ENCODE measurements at regions not wholly inside any gene's neighbourhood (a gene's known extent, or its start where the extent isn't known, plus 50 kb on each side); places are given as distances from the start of the nearest gene placed in this dataset.

DNA sequence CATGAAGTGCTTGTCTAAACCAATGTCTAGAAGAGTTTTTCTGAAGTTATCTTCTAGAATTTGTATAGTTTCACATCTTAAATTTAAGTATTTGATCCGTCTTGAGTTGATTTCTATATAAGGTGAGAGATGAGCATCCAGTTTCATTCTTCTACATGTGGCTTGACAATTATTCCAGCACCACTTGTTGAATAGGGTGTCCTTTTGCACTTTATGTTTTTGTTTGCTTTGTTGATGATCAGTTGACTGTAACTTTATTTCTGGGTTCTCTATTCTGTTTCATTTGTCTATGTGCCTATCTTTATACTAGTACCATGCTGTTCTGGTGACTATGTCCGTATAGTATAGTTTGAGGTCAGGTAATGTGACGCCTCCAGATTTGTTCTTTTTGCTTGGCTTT, 426.6 kb upstream of the CHRM2 start:
- TF ChIP-seq, protein P1, sequence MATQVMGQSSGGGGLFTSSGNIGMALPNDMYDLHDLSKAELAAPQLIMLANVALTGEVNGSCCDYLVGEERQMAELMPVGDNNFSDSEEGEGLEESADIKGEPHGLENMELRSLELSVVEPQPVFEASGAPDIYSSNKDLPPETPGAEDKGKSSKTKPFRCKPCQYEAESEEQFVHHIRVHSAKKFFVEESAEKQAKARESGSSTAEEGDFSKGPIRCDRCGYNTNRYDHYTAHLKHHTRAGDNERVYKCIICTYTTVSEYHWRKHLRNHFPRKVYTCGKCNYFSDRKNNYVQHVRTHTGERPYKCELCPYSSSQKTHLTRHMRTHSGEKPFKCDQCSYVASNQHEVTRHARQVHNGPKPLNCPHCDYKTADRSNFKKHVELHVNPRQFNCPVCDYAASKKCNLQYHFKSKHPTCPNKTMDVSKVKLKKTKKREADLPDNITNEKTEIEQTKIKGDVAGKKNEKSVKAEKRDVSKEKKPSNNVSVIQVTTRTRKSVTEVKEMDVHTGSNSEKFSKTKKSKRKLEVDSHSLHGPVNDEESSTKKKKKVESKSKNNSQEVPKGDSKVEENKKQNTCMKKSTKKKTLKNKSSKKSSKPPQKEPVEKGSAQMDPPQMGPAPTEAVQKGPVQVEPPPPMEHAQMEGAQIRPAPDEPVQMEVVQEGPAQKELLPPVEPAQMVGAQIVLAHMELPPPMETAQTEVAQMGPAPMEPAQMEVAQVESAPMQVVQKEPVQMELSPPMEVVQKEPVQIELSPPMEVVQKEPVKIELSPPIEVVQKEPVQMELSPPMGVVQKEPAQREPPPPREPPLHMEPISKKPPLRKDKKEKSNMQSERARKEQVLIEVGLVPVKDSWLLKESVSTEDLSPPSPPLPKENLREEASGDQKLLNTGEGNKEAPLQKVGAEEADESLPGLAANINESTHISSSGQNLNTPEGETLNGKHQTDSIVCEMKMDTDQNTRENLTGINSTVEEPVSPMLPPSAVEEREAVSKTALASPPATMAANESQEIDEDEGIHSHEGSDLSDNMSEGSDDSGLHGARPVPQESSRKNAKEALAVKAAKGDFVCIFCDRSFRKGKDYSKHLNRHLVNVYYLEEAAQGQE (IDR thresholded peaks at IDR 0.05; ENCODE audit: insufficient read depth in 1 of 2, low read depth in 2 of 2, low read length in 1 of 2) = no peak
- TF ChIP-seq POLR2AphosphoS5 (IDR thresholded peaks at IDR 0.05; ENCODE audit: low read depth, low read length) (no peak), TCF7L2 (IDR thresholded peaks at IDR 0.05; ENCODE audit: low read depth, low read length) (no peak)
- TF ChIP-seq, protein P2, sequence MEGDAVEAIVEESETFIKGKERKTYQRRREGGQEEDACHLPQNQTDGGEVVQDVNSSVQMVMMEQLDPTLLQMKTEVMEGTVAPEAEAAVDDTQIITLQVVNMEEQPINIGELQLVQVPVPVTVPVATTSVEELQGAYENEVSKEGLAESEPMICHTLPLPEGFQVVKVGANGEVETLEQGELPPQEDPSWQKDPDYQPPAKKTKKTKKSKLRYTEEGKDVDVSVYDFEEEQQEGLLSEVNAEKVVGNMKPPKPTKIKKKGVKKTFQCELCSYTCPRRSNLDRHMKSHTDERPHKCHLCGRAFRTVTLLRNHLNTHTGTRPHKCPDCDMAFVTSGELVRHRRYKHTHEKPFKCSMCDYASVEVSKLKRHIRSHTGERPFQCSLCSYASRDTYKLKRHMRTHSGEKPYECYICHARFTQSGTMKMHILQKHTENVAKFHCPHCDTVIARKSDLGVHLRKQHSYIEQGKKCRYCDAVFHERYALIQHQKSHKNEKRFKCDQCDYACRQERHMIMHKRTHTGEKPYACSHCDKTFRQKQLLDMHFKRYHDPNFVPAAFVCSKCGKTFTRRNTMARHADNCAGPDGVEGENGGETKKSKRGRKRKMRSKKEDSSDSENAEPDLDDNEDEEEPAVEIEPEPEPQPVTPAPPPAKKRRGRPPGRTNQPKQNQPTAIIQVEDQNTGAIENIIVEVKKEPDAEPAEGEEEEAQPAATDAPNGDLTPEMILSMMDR (IDR thresholded peaks at IDR 0.05) = no peak

All from Panc1 (cell line).